HG02884 (cell line): ENCODE measurements at regions not wholly inside any gene's neighbourhood (a gene's known extent, or its start where the extent isn't known, plus 50 kb on each side); places are given as distances from the start of the nearest gene placed in this dataset.
"Not testable (repeated sequence)": the region's sequence is repeated elsewhere in the genome, so short reads cannot be mapped to it uniquely, and the experiment has no call there.

Experiments used
- ATAC-seq: cut with Tn5 transposase; IDR thresholded peaks from one replicate; pipeline ENCODE4 v1.9.1; 2021; ENCODE audit warnings: mild to moderate bottlenecking, moderate library complexity; ENCODE audit not compliant: unreplicated experiment

- ATAC-seq = no peak
Measured at GRCh38 chr13:47708386-47708785, 292.7 kb downstream of the SUCLA2 start.

- ATAC-seq = no peak
Measured at GRCh38 chr13:47707414-47707813, 293.7 kb downstream of the SUCLA2 start.

DNA sequence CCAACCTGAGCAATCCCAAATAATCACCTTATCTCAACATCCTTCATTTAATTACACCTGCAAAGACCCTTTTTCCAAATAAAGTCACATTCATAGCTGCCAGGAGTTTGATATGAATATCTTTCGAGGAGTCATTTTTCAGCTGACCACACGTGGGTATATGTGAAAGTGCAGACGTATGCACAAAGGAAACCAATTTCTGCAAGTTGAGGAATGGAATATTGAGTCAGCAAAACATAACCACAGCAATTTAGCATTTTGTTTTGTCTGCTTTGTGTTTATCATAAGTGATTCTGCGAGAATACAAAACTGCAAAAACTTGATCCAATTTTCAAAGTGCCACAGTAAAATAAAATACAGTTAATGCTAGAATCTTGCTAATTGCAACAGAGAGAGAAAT lies 295.9 kb downstream of the SUCLA2 start:
- ATAC-seq = no peak

- ATAC-seq = no peak
Measured at GRCh38 chr13:47696674-47697073, 304.4 kb downstream of the SUCLA2 start.

DNA sequence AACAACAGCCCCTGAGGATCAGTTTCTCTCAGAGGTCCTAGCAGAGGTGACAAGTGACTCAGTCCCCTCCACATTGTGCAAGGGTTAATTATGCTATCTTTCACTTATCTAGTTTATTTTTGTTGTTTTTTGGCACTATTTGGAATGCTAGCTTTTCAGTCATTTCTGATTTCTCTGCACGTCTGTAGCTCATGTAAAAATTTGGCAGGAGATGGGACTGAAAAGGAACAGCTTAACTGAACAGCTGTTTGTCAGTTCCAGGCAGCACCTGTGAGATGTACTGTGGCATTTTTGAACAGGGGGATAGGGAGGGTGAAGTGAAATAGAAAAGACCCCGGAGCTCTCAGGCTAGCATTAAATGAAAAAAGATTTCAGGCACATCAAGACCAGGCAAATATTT lies 313.5 kb downstream of the SUCLA2 start:
- no peak for ATAC-seq

DNA sequence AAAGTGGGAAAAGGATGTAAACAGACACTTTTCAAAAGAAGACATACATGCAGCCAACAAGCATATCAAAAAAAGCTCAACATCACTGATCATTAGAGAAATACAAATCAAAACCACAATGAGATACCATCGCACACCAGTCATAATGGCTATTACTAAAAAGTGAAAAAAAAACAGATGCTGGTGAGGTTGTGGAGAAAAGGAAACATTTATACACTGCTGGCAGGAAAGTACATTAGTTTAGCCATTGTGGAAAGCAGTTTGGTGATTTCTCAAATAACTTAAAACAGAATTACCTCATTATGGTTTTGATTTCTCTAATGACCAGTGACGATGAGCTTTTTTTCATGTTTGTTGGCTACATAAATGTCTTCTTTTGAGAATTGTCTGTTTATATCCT lies 315.9 kb downstream of the SUCLA2 start:
- not testable (repeated sequence) for ATAC-seq

GRCh38 chr13:47680748-47681147 lies 320.3 kb downstream of the SUCLA2 start:
- no peak for ATAC-seq

GRCh38 chr13:47679401-47679800 lies 321.7 kb downstream of the SUCLA2 start:
- no peak for ATAC-seq

- ATAC-seq = no peak
Measured at GRCh38 chr13:47678201-47678968, 322.7 kb downstream of the SUCLA2 start.

- no peak for ATAC-seq
Measured at GRCh38 chr13:47675871-47676270, 325.2 kb downstream of the SUCLA2 start.

- no peak for ATAC-seq
Measured at GRCh38 chr13:47673009-47673850, 327.8 kb downstream of the SUCLA2 start.

DNA sequence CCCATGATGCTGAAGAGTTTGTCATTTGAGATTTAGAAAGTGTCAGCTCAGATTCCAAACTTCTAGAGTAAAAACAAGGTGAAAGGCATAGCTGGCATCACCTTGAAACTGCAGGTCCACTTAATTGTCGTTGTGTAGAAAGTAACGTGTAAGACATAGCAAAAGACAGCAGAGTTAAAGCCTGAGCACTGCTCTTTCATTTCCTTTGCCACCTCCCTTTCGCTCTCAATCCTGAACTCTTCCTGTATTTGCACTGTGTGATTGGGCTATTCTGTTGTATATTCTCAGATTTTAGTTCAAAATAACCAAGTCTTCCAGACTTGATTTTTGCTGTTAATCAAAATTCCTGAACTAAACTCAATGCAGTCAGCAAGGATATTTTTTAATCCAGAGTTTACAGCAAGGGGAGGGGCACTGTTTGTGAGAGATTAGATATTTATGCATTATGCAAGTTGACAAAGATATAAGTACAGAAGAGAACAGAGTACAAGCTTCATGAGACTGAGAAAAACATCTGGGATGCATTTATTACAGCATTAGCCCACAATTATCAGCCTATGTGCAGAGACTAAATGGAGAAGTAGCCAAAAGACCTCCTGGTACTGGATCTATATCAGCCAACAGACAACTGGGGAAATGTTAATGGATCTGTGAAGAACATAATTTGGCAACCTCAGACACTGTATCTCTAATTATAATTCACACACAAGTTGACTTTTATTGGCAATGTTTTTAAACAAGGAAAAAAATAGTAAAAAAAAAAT lies 328.6 kb downstream of the SUCLA2 start:
- no peak for ATAC-seq

DNA sequence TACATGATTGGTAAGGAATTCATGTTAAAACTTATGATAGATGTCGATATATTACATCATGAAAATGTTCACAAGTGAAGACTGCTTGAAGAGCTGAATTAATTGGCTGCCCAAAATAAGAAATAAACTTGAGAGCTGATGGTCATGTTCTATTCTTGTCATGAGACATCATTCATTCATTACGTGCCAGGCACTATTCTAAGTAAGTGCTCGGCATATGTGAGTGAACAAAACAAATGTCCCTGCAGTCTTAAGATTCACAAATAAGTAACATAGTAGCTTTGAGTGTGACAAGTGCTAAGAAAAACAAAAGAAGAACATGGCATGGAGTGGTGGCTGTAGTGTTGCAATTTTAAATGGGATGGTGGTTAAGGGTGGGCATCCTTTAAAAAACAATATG lies 329.3 kb downstream of the SUCLA2 start:
- no peak for ATAC-seq

- ATAC-seq = no peak
Measured at GRCh38 chr13:47665043-47665442, 336.0 kb downstream of the SUCLA2 start.

DNA sequence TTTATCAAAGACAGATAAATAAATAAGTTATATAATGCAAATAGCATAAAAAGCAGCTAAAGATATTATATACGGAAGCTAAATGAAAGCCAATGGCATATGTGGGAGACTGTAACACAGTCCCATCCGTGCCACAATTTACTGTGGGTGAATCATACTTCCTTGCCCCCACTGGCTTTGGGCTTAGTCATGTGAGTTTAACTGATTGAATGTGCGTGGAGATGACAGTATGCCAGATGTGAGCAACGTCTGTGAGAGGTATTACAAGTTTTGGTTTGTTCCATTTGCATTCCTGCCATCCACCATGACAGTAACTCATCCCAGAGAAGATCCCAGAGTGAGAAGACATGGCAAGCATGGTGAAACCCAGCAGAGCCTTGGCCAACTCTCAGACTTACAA lies 340.0 kb downstream of the SUCLA2 start:
- ATAC-seq = no peak

GRCh38 chr13:47656651-47657050 lies 344.4 kb downstream of the SUCLA2 start:
- no peak for ATAC-seq

DNA sequence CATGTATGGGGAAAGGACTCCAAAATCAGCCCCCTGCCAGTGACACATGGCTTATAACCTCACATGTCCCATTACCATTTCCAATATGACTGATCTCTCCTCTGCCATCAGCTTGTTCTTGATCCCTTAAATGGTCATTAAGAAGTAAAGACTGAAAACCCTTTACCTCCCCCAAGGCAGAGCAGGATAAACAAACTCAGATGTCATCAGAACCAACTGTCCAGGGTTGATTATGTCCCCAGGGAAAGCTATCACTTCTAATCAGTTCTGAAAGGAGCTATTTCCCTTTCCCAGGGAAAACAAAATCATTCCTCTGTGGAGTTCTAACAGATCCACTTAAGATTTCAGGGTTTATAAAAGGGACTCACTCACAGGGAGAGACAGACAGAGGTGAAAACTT lies 350.9 kb downstream of the SUCLA2 start:
- no peak for ATAC-seq

DNA sequence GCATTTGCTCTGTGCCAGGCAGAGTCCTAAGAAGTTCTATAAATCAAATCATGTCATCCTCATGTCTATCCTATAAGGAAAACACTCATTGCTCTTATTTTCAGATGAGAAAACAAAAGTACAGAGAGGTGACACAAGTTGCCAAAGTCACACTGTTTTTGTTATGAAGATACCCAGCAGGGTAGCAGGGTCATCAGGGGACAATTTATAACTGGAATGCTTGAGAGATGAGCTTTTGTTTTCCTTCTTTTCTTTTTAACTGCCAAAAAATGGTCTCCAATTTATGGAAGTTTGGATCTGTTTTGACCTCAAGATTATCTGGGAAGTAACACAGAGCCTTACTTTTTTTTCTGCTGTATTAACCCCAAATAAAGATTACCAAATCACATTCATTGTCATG lies 354.1 kb downstream of the SUCLA2 start:
- no peak for ATAC-seq

DNA sequence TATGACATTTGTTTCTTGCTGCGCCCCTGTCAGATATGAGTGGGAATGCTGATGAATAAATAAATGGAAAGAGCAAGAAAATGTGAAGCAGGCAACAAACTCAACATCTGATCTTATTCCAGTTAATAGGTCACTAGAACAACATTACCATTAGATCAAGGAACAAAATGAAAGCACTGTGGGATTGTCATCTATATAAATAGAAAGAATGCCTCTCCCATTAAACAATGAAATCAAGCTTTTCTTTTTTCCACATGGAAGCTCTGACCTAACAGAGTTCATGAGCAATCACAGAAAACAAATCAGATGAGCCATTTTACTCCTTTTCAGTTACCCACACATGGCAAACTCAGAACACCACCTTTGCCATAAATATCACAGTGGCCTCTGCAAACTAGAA lies 354.8 kb downstream of the SUCLA2 start:
- no peak for ATAC-seq

- no peak for ATAC-seq
Measured at GRCh38 chr13:47639738-47640447, 361.2 kb downstream of the SUCLA2 start.

GRCh38 chr13:47638627-47639026 lies 362.4 kb downstream of the SUCLA2 start:
- ATAC-seq = no peak
